Osteocyte (in vitro differentiated cells): ENCODE measurements at regions not wholly inside any gene's neighbourhood (a gene's known extent, or its start where the extent isn't known, plus 50 kb on each side); places are given as distances from the start of the nearest gene placed in this dataset.

ENCODE experiments used
- DNase-seq: peaks from one replicate; pipeline ENCODE4 v3.0.0; 2021; ENCODE audit warnings: mixed read lengths; ENCODE audit not compliant: unreplicated experiment; ENCODE audit errors: extremely low spot score
- H3K27ac Mint-ChIP-seq: one replicate; pipeline ENCODE4 v1.8.0; 2021; ENCODE audit warnings: mild to moderate bottlenecking, mixed read lengths; ENCODE audit not compliant: unreplicated experiment
- H3K27me3 Mint-ChIP-seq: one replicate; pipeline ENCODE4 v1.8.0; 2021; ENCODE audit warnings: mixed read lengths; ENCODE audit not compliant: unreplicated experiment
- H3K36me3 Mint-ChIP-seq: one replicate; pipeline ENCODE4 v1.8.0; 2021; ENCODE audit warnings: mixed read lengths; ENCODE audit not compliant: unreplicated experiment
- H3K4me1 Mint-ChIP-seq: one replicate; pipeline ENCODE4 v1.8.0; 2021; ENCODE audit warnings: mixed read lengths; ENCODE audit not compliant: unreplicated experiment
- H3K4me3 Mint-ChIP-seq: one replicate; pipeline ENCODE4 v1.8.0; 2021; ENCODE audit warnings: mild to moderate bottlenecking, moderate library complexity, mixed read lengths; ENCODE audit not compliant: unreplicated experiment
- H3K9me3 Mint-ChIP-seq: one replicate; pipeline ENCODE4 v1.8.0; 2021; ENCODE audit warnings: mixed read lengths; ENCODE audit not compliant: unreplicated experiment
- TF ChIP-seq, protein P1 (sequence below): fragments of 200-600 bp; sonication (generic); IDR thresholded peaks from 2 replicates; pipeline ENCODE4 v1.5.0; 2021; ENCODE audit warnings: antibody characterized with exemption, mild to moderate bottlenecking, moderate library complexity

DNA sequence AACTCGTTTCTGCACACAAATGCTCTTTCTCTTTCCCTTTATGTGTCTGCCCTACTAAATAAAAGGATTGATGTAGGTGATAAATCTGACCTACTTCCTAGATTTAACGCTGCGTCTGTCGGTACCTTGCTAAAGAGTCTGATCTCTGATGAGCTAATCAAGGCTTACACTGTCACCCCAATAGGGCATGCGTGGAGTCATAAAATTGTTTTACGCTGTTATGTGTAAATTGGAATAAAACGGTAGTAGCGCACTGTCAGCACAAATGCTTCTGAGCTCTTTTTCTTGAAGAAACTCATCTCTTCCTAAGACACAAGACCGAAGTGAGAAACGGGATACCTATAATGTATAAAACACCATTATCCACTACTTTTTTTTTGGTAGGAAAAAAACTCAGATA, 2106.3 kb upstream of the WWC1 start:
- no peaks in the 10 kb centered on the region for H3K4me1 Mint-ChIP-seq
- no peak for DNase-seq
- H3K4me3 Mint-ChIP-seq, result no peak overlapping the region
- peaks cover 27% of the 10 kb centered on the region for H3K9me3 Mint-ChIP-seq
- H3K27ac Mint-ChIP-seq, result no peak overlapping the region
- TF ChIP-seq, protein P1, sequence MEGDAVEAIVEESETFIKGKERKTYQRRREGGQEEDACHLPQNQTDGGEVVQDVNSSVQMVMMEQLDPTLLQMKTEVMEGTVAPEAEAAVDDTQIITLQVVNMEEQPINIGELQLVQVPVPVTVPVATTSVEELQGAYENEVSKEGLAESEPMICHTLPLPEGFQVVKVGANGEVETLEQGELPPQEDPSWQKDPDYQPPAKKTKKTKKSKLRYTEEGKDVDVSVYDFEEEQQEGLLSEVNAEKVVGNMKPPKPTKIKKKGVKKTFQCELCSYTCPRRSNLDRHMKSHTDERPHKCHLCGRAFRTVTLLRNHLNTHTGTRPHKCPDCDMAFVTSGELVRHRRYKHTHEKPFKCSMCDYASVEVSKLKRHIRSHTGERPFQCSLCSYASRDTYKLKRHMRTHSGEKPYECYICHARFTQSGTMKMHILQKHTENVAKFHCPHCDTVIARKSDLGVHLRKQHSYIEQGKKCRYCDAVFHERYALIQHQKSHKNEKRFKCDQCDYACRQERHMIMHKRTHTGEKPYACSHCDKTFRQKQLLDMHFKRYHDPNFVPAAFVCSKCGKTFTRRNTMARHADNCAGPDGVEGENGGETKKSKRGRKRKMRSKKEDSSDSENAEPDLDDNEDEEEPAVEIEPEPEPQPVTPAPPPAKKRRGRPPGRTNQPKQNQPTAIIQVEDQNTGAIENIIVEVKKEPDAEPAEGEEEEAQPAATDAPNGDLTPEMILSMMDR, result no peak
- no peaks in the 10 kb centered on the region for H3K36me3 Mint-ChIP-seq
- H3K27me3 Mint-ChIP-seq, result no peaks in the 10 kb centered on the region

GRCh38 chr5:166188501-166189325, 2102.7 kb upstream of the WWC1 start:
- H3K9me3 Mint-ChIP-seq, result peaks cover 16% of the 10 kb centered on the region
- no peak overlapping the region for H3K4me3 Mint-ChIP-seq
- TF ChIP-seq, protein P1, result no peak
- no peaks in the 10 kb centered on the region for H3K36me3 Mint-ChIP-seq
- no peak for DNase-seq
- no peaks in the 10 kb centered on the region for H3K4me1 Mint-ChIP-seq
- H3K27ac Mint-ChIP-seq, result no peak overlapping the region
- H3K27me3 Mint-ChIP-seq, result no peaks in the 10 kb centered on the region

DNA sequence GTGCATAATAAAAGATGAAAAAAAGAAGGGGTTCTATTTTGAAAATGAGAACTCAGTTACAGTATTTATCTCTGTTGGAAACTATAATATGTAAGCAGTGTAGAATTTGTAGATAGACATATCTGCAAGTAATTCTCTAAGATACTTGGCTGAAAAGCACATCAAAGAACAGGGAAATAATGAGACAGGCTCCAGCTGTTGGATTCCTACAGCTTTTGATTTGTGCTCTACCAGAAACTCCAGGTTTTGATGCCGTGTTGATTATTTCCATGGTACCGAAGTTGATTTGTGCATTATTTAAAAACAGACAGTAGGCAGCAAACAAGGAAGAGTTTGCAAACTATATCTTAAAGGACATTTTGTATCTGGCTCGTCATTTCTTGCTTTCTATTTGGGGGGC, 2098.7 kb upstream of the WWC1 start:
- Mint-ChIP-seq H3K9me3 (peaks cover 13% of the 10 kb centered on the region), H3K36me3 (no peaks in the 10 kb centered on the region), H3K27me3 (no peaks in the 10 kb centered on the region), H3K4me1 (no peaks in the 10 kb centered on the region), H3K27ac (no peak overlapping the region), H3K4me3 (no peak overlapping the region)
- TF ChIP-seq, protein P1, result no peak
- DNase-seq, result no peak

DNA sequence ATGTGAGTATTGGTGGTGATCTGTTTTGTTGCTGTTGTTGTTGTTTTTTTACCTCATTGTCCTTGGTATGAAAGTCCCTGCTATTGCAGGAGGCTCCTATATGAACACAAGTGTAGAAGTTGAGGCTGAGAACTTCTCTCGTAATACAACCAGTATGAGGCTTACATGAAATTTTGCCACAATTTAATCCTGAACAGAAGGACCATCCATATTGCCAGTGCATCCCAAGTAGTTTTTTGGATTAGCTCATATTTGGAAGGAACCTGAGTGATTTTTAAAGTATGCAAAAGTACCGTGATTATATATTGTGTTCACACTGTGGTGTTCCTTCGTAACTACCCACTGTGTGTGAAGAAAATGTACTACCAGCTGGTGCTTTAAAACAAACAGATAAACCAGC, 2095.5 kb upstream of the WWC1 start:
- H3K27ac Mint-ChIP-seq, result no peak overlapping the region
- H3K4me3 Mint-ChIP-seq, result no peak overlapping the region
- H3K27me3 Mint-ChIP-seq, result no peaks in the 10 kb centered on the region
- no peaks in the 10 kb centered on the region for H3K36me3 Mint-ChIP-seq
- TF ChIP-seq, protein P1, result no peak
- no peaks in the 10 kb centered on the region for H3K4me1 Mint-ChIP-seq
- no peak for DNase-seq
- peaks cover 7% of the 10 kb centered on the region for H3K9me3 Mint-ChIP-seq

DNA sequence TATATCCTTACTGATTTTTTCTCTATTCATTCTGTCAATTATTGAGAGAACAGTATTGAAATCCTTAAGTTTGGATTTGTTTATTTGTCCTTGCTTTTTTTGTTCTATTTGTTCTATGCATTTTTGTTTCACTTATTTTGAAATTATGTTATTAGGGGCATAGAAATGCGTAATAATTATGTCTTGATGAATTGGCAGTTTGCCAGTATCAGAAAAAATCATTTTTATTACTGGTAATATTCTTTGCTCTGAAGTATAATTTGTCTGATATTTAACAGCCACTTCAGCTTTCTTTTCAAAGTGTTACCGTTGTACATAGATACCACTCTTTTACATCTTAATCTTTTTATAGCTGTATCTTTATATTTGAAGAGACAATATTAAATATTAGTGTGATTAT, 2090.9 kb upstream of the WWC1 start:
- TF ChIP-seq, protein P1, result no peak
- Mint-ChIP-seq H3K9me3 (peaks cover 4% of the 10 kb centered on the region), H3K36me3 (no peaks in the 10 kb centered on the region), H3K27me3 (no peaks in the 10 kb centered on the region), H3K4me3 (no peak overlapping the region), H3K27ac (no peak overlapping the region), H3K4me1 (no peaks in the 10 kb centered on the region)
- DNase-seq, result no peak
